ENCODE measurements at regions not wholly inside any gene's neighbourhood (a gene's known extent, or its start where the extent isn't known, plus 50 kb on each side); places are given as distances from the start of the nearest gene placed in this dataset.

DNA sequence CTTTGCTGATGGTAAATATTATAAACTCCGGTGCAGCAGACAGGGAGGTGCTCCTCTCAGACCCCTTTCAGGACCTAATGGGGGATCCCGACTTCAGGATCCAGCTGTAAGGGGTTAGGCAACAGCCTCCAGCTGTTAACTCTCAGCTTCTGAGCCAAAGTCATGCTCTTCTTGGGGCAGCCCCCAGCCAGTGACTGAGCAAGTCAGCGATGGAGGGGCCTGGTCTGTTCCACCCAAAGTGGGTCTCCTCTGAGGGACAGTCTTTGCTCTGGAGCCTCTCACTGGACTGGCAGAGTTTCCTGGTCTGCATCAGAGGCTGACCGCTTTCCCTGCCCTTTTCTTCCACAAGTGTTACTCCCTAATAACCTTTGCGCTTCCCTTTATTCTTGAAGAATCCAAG, 184.2 kb upstream of the DIO3 start:
- FAIRE-seq = no peak

DNA sequence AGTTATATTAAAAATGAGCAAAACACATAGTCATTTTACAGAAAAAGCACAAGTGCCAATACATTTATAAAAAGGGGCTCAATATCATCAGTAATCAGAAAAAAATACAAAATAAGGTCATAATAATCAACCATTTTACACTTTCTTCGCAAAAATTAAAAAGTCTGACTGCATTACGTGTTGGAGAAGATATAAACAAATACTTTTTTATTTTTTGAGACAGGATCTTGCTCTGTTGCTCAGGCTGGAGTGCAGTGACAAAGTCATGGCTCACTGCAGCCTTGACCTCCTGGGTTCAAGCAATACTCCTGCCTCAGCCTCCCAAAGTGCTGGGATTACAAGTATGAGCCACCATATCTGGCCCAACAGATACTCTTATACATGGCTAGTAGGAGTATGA, 181.5 kb upstream of the DIO3 start:
- FAIRE-seq = no peak

DNA sequence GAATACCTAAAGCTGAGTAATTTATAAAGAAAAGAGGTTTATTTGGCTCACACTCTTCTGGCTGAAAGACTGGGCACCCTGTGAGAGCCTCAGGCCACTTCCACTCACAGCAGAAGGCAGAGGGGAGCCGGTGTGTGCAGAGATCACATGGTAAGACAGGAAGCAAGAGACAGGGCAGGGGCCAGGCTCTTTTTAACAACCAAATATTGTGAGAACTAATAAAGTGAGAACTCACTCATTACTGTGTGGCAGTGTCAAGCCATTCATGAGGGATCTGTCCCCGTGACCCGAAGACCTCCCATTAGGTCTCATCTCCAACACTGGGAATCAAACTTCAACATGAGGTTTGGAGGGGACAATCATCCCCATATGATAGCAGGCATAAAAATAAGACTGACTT, 180.8 kb upstream of the DIO3 start:
- FAIRE-seq = no peak

DNA sequence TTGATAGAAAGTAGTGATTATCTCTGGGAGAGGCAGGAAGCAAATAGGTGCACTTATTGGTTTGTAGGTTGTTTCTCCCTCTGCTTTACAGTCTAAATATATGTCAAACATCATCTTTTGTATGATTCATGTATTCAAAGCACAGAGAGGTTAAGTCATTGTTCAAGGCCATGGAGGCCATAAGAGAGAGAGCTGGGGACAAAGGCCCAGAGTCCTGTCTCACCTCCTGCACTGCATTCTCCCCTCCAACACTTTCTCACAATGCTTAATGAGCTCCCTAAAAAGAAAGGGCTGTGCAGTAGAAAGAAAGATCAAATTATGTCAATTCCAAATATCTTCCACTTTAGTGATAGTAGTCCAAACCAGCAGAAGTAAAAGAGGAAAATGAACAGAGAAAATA, 180.4 kb upstream of the DIO3 start:
- no peak for FAIRE-seq

DNA sequence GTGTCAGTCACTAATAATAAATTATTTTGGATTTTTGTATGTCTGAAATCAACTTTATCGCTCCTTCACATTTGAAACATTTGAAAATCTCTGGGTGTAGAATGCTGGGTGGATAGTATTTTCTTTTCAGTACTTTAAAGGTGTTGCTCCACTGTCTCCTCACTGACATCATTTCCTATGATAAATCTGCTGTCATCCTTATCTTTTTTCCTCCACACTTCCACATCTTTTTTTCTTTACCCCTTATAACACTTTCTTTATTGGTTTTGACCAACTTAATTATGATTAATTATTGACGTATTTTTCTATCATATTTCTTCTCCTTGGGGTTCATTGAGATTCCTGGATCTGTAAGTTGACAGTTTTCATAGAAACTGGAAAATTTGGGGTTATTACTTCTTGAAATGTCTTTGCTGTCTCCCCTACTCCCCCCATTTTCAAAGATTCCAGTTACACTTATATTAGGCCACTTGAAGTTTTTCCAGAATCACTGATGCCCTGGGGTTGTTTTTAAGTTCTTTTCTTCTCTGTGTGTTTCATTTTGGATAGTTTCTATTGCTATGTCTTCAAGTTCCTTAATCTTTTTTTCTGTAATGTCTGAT, 177.5 kb upstream of the DIO3 start:
- FAIRE-seq = no peak

DNA sequence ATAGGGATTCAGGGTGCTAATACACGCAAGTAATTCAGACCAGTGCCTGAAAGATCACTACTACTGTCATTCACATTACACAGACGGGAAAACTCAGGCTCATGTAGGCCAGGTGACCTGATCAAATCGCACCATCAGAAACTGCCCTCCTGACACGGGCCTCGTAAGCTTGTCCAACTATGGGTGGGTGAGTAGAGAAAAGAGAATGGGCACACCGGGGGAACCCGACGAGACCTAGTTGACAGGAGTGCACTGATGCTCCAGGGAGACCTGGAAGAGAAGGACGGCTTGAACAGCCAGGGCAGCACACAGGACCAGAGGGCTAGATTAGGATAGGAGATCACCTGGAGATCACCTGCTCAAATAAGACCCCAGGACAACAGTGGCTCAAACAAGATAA, 166.9 kb upstream of the DIO3 start:
- no peak for FAIRE-seq

DNA sequence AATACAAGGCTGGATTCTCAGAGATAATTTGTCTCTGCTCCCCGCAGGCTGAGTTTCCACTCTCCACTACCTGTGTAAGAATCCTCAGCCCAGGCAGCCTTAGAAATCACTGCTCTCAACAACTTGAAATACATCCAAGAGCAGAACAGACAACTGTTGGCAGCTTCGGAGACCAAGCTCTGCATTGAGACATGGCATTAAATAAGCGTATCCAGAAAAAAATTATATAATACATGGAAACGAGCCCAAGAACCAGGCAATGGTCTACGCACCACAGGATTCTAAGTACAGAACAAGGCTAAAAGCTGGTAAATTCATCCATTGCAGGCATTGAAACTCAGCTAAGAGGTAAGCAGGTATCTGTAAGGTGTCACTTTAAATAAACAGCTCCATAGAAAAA, 165.5 kb upstream of the DIO3 start:
- no peak for FAIRE-seq

DNA sequence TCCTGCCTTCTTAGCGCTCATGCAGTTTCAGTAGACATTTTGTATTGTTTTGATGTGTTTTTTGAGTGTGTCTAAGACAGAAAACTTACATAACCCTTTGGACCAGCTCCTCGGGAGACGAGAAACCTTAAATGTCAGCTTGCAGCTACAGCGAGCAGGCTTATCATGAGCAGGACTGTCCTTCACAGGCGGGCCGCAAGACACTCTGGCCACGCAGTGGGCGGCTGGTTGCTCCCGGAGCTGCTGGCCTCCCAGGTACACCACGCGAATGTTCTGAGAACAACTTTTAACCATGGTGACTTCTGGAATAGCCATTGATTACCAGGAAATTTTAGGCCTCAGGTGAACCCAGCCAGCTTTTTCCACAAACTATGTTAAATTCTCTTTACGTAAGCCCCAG, 164.1 kb upstream of the DIO3 start:
- FAIRE-seq = no peak

DNA sequence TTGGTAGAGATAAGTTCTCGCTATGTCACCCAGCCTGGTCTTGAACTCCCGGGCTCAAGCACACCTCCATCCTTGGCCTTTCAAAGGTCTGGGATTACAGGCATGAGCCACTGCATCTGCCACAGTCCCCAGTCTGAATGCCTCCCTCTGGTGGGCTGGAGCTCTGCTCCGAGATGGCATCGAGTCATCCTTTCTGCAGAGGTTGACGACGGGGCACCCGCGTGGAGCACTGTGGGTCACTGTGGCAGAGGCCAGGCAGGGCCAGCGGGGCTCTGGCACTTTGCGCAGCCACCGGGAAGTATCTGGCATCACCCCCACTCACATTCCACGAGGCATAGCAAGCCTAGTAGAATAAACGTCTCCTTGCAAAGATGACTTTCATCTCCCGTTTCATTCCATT, 163.3 kb upstream of the DIO3 start:
- FAIRE-seq = no peak

DNA sequence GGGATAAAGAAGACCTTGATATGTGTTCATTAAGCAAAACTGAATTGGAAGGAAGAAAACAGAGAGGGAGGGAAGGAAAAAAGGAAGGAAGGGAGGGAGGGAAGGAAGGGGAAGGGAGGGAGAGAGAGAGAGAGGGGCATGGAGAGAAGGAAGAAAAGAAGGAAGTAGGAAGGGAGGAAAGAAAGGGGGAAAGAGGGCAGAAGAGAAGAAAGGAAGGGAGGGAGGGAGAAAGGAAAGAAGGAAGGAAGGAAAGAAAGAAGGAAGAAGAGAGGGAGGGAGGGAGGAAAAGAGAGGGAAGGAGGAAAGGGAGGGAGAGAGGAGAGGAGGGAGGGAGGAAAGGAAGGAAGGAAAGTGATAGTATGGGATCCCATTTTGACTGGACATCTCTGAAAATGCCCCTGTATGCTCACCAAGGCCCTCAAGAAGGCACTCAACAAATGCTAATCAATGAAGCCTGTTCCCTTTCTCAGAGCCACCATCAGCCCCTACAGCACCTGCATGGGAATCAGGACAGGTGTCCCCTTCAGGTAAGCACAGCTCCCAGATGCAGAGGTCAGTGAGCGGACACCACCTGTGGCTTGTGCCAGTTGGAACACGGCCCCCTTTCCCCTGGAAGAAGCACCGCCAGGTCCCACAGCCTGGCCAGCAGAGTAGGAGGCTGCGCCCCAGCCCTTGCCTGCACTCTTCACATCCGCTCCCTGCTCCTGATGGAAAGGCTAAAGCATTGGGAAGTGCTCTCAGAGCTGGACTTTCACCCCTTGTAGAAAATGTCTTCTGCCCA, 161.4 kb upstream of the DIO3 start:
- no peak for FAIRE-seq

DNA sequence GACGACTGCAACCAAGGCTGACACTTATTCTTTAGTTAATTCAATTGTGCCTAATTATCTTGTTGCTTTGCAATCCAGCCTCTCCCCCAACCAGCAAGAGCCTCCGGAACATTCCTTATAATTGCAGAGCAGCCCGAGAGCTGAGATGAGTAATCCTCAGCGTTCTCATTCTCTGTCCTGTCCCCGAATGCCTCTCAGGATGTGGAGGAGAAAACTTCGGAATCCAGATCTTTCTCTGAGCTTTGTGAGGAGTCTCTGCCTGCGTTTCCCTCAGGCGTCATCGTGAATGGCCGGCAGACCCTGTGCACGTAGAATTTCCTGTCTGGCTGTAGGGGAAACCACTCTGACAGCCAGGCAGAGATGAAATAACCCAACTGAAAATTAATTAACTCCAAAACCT, 160.5 kb upstream of the DIO3 start:
- FAIRE-seq = no peak

DNA sequence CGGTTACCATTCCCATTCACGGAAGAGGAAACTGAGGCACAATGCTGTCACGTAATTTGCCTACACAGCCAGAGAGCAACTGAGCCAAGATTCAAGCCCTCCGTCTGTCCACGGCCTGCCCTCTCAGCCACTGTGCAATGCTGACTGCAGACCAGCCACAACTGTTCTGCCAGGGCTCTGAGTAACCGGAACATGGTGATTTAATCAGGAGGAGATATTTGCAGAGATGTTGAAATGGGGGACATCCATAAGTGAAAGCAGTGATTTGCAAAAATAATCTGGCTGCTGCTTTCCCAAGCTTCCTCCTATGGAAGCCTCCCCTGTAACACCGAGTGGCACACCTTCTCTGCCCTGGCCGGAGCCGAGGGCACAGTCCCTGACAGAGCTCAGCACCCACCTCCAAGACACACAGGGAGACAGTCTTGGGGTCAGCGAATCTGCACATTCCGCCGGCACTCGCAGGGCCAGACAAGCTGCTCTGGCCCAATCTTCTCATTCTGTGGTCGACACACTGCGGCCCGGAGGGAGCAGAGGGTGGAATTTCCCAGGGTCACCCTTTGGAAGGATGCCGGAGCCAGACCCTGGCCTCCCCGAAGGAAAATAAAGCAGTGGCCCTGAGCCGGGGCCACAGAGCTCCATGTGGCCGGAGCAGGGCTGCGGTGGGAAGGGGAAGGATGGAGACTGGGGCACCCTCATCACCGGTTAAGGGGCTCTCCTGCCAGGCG, 158.2 kb upstream of the DIO3 start:
- FAIRE-seq = no peak

DNA sequence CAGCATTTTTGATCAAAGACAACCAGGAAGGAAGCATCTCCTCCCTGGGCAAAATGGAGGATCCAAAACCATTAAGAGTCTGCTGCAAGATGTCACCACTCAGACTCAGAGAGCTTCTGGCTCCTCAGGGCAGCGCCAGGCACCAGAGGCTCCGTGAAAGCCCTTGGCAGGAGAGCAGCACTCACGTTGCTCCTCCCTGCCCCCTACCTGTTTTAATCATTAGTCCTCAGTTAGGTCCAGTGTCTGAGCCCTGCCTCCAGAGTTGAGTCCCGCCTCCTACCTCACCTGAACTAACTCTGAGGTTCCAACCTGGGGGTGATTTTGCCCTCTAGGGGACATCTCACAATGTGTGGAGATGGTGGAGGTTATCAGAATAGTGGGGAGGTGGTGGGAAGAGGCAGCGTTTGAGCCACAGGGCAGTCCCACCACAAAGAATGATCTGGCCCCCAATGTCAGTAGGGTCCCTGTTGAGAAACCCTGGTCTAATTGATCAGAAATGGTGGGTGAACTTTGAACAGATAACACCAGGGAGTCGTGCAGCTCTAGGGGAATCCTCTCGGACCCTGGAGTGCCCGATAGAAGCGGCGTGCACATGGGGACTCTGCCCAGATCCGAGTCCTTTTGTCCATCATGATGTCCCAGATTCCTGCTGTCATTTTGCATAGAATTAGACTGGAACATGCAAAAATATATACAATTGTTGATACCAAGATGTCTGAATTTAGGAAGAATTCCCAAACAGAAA, 156.7 kb upstream of the DIO3 start:
- no peak for FAIRE-seq

DNA sequence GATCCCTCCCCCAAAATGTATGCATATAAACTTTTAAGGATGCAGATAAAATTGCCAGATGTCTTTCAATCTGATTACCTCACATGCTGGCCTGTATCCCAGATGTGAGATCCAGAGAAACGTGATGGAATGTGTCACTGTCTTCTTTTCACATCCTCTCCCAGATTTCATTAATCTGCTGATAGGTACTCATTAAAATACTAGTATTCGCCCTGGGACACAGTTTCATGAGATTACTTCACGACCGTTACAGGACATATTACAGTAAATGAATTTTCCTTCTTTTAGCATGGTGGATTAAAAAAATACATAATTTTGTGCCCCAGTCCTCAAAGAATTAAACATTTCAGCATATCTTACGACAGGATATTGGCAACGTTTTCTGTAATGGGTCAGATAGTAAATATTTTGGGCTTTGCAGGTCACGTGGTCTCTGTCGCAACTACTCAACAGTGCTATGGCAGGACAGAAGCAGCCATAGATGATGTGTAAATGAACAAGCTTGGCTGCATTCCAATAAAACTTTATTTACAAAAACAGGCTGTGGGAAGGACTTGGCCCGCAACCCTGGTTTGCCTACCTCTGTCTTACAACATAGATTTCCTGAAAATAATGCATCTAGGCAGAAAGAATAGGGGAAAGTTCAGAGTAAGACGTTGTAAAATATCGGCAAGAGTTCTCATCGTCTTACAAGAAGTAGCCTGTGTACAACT, 156.0 kb upstream of the DIO3 start:
- FAIRE-seq = no peak

DNA sequence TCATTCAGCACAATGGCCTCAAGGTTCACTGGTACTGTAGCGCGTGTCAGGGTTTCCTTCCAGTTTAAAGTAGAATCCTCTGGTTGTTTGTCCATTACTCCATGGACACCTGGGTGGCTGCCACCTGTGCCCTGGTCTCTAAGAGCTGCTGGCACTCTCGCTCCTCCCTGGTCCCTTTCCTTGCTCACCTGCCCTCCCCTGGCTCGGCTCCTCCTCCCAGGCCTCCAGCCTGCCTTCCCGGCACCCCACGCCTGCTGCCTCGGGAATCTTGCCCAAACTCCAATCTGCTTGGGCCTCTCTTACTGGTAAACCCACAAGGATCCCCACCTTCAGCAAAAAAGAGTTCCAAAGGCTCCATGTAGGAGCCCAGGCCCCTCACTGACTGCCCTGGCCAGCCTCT, 154.4 kb upstream of the DIO3 start:
- FAIRE-seq = no peak

DNA sequence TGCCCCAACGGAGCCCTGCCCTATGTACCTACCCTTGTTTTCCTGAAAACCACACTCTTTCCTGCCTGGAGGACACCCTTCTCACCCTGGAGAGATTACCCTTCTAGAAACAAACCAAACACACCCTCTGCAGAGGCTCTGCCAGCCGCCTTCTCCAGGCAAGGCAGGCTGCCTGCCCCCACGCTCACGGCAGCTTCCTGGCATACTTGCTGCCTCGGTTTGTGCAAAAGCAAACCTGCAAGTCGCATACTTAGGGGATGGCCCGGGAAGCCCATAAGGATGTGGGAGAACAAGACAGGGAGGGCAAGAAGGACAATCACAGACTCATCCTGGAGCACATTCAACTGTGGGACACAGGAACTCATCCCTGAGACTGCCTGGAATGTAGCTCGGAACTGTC, 154.0 kb upstream of the DIO3 start:
- no peak for FAIRE-seq

DNA sequence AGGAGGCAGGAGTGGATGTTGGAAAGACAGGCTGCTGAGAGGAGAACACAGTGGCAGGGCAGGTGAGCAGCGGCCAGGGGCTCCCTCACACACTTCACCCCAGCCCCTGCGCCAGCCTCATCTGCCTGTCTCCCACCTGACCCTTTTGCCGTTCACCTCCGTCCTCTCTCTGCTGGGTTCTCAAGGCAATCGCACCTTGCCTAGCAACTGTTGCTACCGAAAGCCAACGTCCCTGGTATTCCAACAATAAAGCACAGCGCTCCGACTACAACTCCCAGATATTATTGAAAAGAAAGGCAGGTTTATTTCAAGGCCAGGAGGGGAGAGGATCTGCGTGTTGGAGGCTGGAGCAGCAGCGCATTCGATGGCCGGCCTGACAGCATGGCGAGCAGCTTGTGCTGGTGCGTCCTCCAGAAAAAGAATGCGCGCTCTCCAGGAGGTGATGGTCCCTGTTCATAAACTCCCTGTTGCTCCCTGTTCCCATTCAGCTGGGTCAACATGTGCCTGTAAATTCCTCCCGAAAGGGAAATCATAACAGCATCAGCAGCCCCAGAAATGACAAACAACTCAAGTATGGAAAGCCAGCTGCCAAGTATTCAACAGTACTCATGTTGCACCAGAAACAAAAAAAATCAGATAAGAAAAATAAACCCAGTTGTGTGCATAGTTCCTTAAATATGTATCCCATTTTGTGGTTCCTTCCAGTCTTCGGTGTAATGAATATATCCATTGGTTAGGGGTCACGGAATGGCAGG, 153.0 kb upstream of the DIO3 start:
- no peak for FAIRE-seq

DNA sequence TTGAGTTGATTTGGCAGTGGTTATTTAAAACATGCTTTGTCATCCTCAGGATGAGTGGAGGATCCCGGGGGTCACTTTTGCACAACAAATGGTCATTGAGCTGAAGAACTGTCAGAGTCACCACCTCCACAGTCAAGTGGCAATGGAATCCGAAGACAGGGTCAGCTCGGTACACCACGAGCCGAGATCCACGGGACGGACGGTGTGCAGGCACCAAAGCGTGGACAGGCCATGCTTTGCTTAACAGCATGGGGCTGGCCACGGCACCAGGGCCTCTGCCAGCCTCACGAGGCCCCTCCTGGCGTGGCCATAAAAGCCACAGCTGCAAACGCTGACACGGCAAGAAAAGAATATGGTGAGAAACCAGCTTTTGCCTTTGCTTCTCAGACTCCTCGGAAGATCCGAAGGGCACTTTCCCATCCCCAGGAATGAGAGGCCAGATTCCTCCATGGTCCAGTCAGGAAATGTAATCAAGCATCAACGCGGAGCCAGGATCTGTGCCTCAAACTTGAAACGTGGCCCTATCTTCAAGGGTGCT, 152.2 kb upstream of the DIO3 start:
- no peak for FAIRE-seq

DNA sequence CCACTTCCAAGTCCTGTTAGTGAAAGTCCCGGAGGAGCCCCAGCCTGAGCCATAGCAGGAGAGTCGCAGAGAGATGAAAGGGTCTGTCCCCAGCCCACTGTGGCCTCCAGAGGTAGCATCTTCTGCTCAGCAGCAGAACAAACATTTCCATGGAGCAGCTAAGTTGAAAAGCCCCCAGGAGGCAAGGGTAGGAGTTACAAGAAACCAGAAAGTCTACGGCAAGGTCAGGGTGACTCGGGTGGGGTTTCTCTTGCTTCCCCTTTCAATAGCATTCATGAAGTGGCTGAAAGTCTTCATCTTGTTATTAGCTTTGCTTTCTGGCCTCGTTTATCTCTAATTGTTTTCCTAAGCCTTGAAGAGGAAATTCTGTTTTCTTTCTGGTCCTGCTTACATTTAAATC, 151.2 kb upstream of the DIO3 start:
- no peak for FAIRE-seq

DNA sequence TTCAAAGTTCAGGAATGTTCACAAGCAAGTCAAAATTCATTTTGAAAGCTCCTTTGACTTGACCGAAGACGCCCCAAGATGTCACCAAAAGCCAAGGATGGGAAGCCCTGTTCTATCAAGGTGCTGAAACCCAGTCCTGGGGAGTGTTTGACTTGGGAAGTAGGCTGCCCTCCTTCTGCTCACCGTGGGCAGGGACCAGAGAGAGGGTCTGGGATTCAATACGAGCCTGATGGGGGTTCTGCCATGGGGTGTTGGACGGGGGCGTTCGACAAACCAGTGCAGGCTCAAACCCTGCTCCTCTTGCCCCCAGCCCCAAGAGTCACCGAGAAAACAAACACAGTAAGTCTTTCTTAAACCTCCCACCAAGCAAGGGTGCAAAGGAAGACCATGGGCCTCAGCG, 150.1 kb upstream of the DIO3 start:
- FAIRE-seq = no peak

DNA sequence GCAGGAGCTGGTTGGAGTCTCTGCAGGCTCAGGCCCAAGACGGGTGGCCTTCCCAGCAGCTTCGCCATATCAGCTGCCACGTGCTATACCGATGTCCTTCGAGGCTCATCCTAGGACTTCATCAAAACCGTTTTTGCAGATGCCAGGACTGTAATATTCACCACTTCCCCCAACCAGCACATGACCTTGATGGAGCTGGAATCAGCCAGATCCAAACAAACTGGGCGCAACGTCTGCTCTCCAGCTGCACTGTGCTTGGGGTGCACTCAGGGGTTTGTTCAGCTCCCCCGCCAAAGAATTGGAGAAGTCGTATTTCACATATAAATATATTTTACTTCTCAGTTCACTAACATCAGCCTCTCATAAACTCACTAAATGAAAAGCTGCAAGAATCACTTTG, 149.5 kb upstream of the DIO3 start:
- no peak for FAIRE-seq

DNA sequence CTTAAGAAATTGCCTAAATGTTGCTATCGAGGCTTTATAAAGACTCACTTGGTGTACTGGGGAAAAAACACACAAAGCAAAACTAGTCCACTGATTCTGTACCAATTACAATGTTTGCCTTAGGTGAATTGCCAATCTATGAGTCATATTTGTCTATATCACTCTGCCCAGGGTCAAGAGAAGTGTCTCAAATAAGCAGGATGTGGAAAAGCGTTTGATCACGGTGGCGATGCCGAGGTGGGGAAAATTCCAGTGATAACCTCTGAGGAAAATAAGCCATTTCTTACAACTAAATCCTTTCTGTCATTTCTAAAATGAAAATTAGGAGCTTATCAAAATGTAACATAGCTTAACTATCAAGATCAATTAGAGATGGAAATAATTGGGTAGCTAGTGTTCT, 148.6 kb upstream of the DIO3 start:
- FAIRE-seq = no peak
